Activated T-cell treated with anti-CD3 and anti-CD28 coated beads for 1 hour (primary cell): ENCODE measurements at regions not wholly inside any gene's neighbourhood (a gene's known extent, or its start where the extent isn't known, plus 50 kb on each side); places are given as distances from the start of the nearest gene placed in this dataset.

Experiments used
- DNase-seq: peaks from one replicate; pipeline ENCODE4 v3.0.0-alpha.2; 2020; ENCODE audit warnings: low read depth

DNA sequence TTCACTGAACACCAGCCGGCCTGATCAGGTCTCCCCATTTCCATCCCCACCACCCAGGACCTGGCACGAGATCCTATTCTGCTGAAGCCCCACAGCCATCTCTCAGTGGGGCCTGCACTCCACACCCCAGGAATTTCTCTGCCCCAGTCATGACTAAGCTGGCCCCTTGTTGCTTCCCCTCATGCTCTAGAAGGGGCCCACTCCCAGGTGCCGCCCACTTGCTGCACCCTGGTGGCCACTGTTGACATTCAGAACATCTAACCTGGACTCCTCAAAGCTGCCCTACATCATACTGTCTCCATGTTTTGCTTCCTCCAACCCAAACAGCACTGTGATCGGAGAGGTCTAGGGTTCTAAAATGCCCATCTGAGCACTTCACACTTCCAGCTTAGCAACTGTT lies 90.7 kb upstream of the KLHL29 start:
- no peak for DNase-seq

DNA sequence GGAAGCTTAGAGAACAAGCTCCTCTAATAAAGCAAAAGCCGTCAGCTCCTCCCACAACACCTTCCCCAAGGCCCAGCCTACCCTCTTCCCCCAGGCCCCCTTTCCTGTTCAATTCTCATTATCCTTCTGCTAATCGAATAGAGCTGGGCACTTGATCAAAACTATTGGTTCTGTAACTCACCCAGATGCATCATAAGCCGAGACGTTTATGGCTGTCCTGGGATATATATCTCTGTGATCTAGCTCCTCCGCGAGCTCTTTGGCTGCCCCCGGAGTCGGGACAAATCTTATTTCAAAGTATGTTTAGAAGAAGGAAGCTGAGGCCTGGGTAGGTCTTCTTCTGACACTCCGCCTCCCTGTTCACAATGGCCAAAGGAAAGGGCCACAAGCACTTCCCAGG lies 88.3 kb upstream of the KLHL29 start:
- DNase-seq: no peak

DNA sequence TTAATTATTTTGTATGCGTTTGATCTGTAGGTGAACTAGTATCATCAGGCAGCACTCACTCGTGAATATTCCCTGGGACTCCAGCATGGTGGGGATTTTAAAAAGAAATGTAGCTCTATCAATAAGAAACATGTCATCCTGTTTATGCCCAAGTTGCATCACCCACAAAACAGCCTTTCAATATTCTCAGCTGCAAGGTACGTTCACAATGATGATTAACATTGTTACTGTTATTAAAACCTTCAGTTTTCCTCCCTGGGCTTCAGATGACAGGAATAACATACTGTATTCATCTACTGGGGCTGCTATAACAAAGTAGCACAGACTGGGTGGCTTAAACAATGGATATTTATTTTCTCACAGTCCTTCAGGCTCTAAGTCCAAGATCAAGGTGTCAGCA lies 87.9 kb upstream of the KLHL29 start:
- DNase-seq: no peak

DNA sequence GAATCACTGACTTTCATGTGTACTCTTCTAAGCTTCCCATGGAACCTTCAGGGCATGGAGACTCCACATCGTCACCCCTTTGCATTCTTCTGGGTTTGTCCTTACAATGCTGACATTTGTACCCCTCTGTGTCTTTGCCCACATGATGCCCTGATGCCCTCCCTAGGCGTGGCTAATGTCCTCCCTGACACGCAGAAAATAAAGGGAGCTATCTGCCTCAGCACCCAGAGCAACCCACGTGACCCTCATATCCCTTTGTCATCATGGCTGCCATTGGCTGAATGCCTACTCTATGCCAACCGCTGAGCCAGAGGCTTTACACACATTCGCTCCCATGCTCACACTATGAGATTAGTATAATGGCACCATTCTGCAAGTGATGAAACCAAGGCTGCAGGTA lies 86.4 kb upstream of the KLHL29 start:
- DNase-seq: no peak

DNA sequence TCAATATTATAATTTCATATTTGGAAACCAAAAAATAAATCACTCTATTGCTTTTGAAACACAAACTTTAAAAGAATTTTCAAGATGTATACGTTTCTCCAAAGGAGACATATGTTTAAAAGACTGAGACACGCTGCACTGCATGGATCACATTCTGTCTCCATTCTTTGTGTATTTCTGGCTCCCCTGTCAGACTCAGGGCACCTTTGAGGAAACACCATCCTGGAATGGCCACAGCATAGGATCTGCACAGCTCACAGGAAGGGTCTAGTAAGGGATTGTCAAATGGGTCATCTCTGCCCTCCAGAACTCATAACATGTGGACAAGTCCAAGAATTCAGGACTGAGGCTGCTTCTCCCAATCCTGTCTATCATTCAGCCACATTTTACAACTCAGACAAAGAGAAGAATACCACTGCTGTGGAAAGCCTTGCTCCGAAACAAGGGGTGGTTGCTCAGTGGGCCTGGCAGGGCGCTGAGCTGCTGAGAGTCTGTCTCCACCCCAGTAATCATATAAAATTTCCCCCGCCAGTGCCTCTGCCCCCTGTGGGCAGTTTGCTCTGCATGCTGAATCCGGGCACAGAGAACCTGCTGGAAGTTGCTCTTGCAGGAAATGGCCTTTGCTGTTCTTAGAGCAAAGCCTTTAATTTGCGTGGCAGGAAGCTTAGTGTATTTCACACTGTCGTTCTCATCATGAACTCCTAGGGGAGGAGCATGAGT lies 85.3 kb upstream of the KLHL29 start:
- no peak for DNase-seq

DNA sequence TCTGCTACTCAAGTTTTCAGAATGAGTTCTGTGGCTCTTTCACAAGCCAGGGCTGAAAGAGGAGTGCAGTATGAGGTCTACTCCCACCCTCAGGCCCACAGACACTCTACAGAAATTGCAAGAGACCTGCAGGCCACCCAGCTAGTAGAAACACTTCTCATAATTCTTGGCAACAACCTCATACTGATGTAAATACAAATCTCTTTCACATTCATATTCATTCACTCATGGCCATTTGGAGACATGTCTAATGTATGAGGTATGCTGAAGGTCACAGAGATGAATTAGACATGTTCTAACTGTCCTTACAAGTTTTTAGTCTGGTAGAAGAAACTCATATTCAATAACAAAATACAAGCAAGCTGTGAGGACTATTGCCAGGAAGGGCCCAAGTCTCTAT lies 83.8 kb upstream of the KLHL29 start:
- no peak for DNase-seq

DNA sequence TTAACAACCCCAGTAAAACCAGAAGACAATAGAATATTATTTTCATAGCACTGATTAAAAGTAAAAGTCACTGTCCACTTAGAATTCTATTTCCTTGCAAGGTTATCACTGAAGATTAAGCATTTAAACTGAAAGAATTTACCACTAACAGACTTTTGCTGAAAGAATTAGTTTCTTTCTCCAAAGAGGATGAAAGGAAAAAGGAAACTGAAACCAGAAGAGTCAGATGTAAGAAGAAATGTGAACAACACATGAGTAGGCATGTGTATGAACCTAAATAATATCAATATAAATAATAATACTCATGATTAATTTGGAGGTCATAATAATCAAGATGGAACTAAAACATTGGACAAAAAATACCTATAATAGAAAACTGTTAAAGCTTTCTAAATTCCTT lies 82.4 kb upstream of the KLHL29 start:
- no peak for DNase-seq

DNA sequence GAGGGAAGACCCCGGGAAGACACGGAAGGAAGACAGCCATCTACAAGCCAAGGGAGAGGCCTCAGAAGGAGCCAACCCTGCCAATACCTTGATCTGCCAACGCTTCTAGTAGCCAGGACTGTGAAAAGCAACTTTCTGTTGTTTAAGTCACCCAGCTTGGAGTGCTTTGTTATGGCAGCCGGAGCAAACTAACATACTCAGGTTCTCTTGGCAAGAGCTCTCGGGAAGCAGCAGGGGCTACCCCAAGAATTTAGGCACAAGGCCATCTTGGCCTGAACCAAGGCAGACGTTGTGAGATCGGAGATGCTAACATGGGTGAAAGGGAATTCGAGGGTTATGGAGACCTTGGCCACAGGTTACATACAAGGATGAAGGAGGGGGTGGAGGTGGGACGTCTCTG lies 78.6 kb upstream of the KLHL29 start:
- no peak for DNase-seq

DNA sequence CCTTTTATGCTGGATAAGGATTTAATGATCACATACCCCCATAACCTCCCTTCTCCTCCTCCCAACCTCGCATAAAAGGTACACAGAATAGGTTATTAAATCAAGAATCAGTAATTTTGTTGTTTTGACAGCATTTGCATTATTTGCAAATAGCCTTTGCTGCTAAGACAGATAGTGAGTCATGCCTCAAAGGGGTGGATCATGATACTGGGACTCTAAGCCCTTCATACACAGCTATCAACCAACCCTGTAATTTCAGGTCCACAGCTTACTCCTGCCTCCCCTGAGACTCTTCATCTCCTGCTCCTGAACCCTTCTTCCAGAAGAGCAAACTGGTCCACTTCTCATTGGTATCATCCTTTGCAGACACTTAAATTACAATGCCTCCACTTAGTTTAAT lies 73.8 kb upstream of the KLHL29 start:
- no peak for DNase-seq

DNA sequence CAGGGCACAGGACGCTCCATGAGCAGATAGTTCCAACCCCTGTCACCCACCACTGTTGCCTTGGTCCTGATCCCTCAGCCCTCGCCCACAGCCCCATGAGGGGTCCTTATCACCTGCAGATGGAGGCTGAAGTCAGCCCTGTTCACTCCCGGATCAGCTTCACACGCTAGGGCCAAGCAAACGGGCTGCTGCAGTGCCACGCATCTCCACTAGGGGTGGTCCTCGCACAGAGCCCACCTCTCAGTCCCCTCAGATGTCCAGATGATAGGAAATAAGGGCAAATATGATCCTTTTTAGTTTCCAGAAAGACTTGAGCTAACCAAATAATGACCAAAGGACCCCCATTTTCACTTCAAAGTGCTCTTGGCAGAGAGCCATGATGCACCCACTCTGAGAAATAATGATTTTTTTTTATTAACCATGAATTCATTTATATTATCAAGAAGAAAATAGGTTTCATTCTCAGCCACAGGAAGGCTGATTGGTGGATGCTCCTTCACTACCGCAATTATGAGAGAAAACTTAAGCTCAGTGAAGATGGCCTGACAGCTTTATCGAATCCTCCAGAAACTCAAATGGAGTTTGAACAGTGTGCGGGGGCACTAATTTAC lies 71.9 kb upstream of the KLHL29 start:
- no peak for DNase-seq

DNA sequence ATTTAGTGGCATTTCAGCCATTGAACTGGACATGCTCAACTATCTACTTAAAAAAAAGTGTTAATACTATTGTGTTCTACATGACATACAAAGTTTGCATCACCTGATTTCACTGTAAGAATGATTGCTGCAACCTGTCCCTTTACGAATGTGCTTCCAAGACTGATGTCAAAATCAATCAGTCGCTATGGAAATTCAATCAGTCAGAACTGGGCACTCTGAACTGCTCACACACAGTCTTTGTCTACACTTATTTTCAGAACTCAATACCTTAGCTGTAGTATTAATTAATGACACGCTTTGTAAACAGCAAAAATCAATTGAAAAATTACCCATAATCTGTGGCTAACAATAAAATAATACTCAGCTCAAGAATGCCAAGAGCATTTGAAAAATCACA lies 70.3 kb upstream of the KLHL29 start:
- no peak for DNase-seq

DNA sequence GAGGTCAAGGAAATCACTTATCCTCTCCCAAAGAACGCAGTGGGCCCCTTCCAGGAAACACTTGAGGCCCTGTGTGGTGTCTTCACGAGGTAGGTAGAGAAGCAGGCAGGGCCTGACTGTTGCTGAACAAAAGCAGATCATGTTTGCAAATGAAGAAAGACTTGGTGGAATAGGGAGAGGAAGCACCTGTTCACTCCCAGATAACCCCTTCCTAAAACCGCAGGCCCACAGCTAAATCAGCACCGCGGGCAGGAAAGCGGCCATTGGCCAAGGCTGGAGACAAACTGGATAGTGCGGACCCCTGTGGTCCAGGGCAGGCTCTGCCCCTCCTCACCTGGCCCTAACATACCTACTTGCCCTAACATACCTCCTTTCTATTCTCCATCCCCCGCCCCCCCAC lies 64.9 kb upstream of the KLHL29 start:
- DNase-seq: no peak

DNA sequence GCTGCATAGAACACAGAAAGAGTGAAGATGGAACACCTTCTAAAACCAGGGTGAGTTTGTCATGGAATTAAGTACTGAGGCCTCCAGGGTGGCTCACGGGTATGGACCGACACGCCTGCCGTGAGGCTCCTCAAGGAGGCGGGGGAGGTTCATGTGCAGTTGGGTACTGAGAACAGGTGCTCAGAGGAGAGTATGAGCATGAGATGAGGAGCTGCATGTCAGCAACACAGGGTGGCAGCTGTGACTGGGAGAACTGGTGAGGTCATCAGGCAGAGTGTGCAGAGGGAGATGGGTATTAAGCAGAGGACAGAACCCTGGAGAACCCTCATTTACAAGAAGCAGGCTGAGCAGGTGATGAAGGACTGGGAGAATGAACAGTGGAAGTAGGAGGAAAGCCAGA lies 63.2 kb upstream of the KLHL29 start:
- DNase-seq: no peak

DNA sequence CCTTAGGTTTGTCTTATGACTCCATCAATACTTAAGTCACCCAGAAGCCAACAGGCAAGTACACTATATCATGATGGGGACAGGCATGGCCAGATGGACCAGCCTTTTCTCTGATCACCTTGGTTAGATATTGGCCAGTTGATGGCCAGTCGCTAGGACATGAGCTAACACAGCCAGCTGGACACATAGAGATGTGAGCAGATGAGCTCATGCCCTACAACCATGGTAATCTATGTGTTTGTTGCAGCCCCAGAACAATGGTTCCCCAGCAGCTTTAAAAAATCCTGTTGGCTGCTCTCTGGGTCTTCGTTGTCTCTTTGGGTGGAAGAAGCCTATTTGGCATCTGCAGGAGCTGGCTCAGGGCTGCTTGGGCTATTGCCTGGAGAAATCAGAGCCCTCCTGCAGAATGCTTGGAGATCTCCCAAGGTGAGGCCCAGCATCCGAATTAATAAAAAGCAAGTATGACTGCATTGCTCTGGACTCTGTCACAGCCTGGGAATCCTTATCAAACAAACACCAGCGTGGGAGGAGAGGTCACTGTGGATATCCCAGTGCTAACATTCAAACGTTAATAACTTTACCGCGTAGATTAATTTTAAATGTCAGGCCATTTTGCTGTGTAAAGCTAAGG lies 62.3 kb upstream of the KLHL29 start:
- DNase-seq: no peak

DNA sequence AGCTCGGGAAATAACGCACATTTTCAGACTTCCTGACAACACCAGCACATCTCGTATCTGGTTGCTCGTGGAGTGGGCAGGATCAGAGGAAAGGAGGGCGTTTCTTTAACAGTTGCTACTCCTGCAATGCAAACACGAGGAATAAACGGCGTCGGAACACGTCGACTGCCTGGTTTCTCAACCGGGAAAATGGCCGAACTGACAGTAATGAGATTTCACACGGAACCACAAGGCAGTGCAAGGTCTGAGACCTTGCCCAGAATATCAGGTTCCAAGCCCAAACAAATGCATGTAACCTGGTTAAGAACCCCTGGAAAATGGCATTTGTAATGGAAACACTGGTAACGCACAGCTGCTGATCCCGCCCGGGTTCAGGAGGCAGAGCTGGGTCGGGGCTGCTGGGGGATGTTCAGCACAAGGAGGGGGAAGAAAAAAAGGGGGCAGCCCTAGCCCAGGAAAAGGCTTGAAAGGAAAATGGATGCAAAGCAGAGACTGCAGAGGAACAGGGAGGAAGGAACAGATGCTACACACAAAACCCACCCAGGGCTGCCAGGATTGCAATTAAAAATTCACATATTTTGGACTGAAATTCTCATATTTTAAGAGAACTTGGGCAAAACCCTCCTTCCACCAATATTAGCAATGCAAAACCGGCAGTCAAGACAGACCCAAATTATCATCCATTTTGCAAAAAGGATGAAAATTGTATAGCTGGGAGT lies 61.6 kb upstream of the KLHL29 start:
- DNase-seq: no peak

DNA sequence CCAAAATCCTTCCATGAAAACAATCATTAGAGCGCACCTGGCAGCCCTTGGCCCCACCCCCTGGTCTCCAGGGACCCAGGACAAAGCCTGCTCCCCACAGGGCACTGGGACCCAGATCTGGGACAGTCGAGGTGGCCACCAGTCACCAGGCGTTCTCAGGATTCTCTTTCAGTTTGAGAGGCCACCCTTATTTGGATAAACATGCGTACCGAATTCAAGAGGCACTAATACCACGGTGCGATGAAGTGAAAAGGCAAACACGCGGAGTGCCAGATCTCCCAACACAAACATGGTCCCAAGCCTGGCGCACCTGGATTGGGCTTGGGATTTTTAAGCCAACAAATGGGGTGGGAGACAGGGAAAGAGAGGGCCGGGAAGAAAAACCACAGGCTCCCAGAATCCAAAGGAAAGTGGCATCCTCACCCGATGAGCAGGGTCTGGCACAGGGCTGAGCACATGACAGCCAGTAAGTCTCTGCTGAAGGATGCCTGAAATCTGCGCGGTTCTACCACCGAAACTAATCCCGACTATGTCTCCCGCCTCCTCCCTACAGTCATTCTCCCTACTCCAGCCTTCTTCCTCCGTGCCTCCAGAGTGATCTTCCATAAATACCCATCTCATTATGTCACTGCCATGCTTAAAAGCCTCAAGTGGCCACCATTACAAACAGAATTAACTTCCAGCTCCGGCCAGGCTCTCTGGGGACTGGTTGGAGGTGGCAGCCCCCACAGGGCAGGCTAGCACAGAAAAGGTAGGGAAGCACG lies 60.9 kb upstream of the KLHL29 start:
- DNase-seq: no peak

DNA sequence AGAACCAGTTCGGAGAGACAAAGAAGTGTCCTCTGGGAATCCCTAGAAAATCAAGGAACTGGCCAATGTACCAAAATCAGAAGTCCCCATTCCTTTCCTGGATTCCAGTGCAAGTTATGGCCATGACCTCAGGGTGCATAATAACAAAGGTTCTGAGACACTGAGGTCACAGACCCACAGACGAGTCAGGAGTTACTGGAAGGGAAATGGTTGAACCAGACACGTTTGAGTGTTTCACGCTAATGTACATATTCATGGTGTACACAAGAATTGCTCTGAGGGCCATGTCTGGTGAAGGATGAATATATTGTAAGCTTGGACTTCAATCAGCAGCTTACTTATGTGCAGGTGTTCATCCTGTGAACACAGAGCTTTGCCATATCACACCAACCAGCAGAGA lies 58.6 kb upstream of the KLHL29 start:
- DNase-seq: no peak

DNA sequence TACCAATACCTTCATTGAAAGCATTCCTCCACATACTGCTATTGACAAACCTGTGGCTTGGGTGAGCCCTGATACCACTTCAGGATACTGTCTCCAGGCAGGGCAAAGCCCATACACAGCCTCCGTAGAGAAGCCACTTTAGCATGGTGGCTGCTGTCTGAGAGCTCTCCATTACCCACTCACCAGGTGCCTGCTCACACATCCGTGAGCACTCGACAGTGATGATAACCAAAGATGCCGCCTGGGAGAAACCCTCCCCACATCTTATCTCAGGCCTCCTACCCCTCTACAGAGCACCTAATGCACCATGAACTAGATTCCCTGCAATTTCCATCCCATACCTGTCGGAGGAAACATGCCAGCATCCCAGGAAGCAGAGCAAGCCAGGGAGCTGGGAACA lies 57.6 kb upstream of the KLHL29 start:
- DNase-seq: no peak

DNA sequence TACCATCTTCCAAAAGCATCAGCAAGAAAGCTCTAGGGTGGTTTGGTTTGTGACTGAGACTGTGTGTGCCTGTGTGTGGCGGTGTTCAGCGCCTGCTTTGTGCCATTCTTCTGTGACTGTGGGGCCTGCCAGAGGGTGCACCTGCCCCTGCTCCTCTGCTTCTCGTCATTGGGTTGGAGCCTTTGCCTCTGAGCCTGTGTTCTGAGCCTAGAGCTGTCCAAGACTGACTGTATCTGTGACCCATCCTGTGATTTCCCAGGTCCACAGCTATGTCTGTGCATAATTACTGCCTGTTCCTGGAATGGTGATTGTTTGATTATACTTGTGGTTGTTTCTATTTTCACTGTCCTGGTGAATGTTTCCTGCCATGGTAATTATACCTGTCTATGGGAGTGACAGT lies 57.1 kb upstream of the KLHL29 start:
- no peak for DNase-seq

DNA sequence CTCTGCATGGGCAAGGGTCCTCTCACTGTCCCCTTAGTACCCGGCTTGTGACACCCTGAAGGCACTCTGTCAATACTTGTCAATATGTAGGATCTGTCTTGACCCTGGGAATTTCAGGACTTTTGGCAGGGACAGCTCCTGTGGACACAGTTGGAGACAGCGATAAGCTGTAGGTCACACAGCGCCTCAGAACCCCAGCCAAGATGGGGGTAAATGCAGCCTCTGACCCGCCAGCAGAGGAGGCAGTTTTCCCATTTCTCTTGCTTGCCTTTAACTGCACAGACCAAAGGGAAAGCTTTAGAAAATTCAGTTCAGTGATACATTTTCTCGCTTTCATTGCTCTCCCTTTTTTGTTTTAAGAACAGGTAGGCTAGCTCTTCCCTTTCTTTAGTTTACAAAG lies 54.8 kb upstream of the KLHL29 start:
- DNase-seq: no peak
